ENCODE measurements at regions not wholly inside any gene's neighbourhood (a gene's known extent, or its start where the extent isn't known, plus 50 kb on each side); places are given as distances from the start of the nearest gene placed in this dataset.

GRCh38 chr4:146585761-146586333 lies 52.8 kb upstream of the POU4F2 start:
- Histone ChIP-seq H3K79me2 (ENCODE audit: control insufficient read depth, insufficient read depth, low read length) (no peaks in the 10 kb centered on the region), H3K27ac (ENCODE audit: control insufficient read depth, insufficient read depth, low read length) (no peak overlapping the region), H3K9me1 (ENCODE audit: control insufficient read depth, extremely low read depth, insufficient read depth, low read length) (no peaks in the 10 kb centered on the region), H3K4me2 (ENCODE audit: control insufficient read depth, extremely low read depth, insufficient read depth, low read depth, low read length) (no peak overlapping the region), H3K4me1 (ENCODE audit: control insufficient read depth, extremely low read depth, insufficient read depth, low read length) (no peaks in the 10 kb centered on the region), H2AFZ (ENCODE audit: control insufficient read depth, low read length) (no peak overlapping the region), H3K27me3 (ENCODE audit: control insufficient read depth, extremely low read depth, insufficient read depth, low read length) (no peaks in the 10 kb centered on the region), H3K36me3 (ENCODE audit: control insufficient read depth in 2 of 2, extremely low read depth in 1 of 2, insufficient read depth in 2 of 2, low read length in 2 of 2) (no peaks in the 10 kb centered on the region), H3K9ac (ENCODE audit: control insufficient read depth, extremely low read depth, insufficient read depth, low read length) (no peak overlapping the region), H3K4me3 (ENCODE audit: control insufficient read depth in 2 of 3, extremely low read depth in 1 of 3, insufficient read depth in 2 of 3, low read depth in 1 of 3, low read length in 3 of 3) (no peak overlapping the region), H4K20me1 (ENCODE audit: control insufficient read depth, extremely low read depth, insufficient read depth, low read length) (no peaks in the 10 kb centered on the region), H3K9me3 (ENCODE audit: control insufficient read depth, low read depth, low read length) (no peaks in the 10 kb centered on the region)
- DNase-seq (ENCODE audit: low read depth, low spot score) (no peak), FAIRE-seq (no peak)
- no peak for TF ChIP-seq CTCF (optimal IDR thresholded peaks at IDR 0.05 in 1 of 3, IDR thresholded peaks at IDR 0.05 in 1 of 3, conservative IDR thresholded peaks at IDR 0.05 in 1 of 3; ENCODE audit: extremely low read depth in 1 of 3, insufficient read depth in 2 of 3, low read length in 3 of 3)
- no peak for TF ChIP-seq EZH2 (IDR thresholded peaks at IDR 0.05; ENCODE audit: low read length)
- dilution Hi-C loops (cut with MboI; ENCODE audit: extremely low pct_ligation_motif_present, low sequenced_read_pairs): no loop called here

Small RNA genes in the stretch of these regions (small RNA-seq; reads per million reads assigned to genes)
- 0.33 to 0.75 (median 0.47) reads per million in 3 experiments for gene RNU1-44P (ENCODE audit: insufficient read length in 3 of 3, low read depth in 3 of 3, low replicate concordance in 1 of 3)
